Testis (tissue), 2 donors: ENCODE measurements at regions not wholly inside any gene's neighbourhood (a gene's known extent, or its start where the extent isn't known, plus 50 kb on each side); places are given as distances from the start of the nearest gene placed in this dataset.

Experiments used
- DNase-seq: peaks from one replicate; pipeline ENCODE4 v3.0.0-alpha.2; 2019
- H3K27ac ChIP-seq, 2 donors: fragments of 200-600 bp; sonication (generic); one replicate each; pipeline ENCODE4 v1.5.1; 2019
- H3K27me3 ChIP-seq: fragments of 200-600 bp; sonication (generic); one replicate; pipeline ENCODE4 v1.5.1; 2019
- H3K36me3 ChIP-seq: fragments of 200-600 bp; sonication (generic); one replicate; pipeline ENCODE4 v1.5.1; 2017; ENCODE audit warnings: low read depth; ENCODE audit errors: missing control alignments
- H3K4me1 ChIP-seq: fragments of 200-600 bp; sonication (generic); one replicate; pipeline ENCODE4 v1.5.1; 2019
- H3K4me3 ChIP-seq, 2 donors: fragments of 200-600 bp; sonication (generic); one replicate each; pipeline ENCODE4 v1.5.1; 2017 to 2019
- H3K9me3 ChIP-seq: fragments of 200-600 bp; sonication (generic); one replicate; pipeline ENCODE4 v1.5.1; 2017
- POLR2A ChIP-seq: fragments of 450-650 bp; IDR thresholded peaks from one replicate; pipeline ENCODE4 v1.6.1; 2017; ENCODE audit warnings: antibody characterized with exemption, mild to moderate bottlenecking, moderate library complexity
- WGBS, 2 donors: methylation state at CpG; one replicate each; pipeline ENCODE4 v1.1.5; 2018; 5-methylcytosine and 5-hydroxymethylcytosine counted together
- intact Hi-C: fragments of 100-400 bp; cut with DNase I; formaldehyde crosslinking; loops from one replicate; pipeline ENCODE4 v1.15.1; 2023; ENCODE audit warnings: low total_unique reads
- TF ChIP-seq, protein P1 (sequence below), 3 experiments: fragments of 450-650 bp in 2 of 3; fragments of 200-600 bp in 1 of 3; sonication (generic) in 1 of 3; IDR thresholded peaks; one replicate each; pipeline ENCODE4 v1.5.1; 2016 to 2019; ENCODE audit warnings: antibody characterized with exemption in 3 of 3, mild to moderate bottlenecking in 2 of 3, moderate library complexity in 1 of 3

DNA sequence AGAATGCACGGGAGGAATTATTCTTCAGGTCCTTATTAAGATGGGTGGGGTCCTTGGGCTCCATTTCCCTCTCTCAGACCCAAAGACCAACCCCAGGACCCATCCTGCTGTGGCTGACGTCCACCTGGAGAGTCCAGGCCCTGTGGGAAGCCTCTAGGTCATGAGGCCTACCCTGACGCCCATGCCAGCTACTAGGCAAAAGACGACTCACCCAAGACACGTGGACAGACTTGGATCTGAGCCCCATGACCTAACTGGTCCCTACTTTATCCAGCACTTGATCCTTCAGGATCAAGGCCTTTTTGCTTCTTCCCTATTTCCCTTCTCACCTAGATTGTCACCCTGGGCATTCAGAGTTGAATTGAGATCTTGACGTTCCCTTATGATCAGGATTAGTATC, 56.0 kb upstream of the CASZ1 start:
- TF ChIP-seq POLR2A, result no peak
- TF ChIP-seq, protein P1, sequence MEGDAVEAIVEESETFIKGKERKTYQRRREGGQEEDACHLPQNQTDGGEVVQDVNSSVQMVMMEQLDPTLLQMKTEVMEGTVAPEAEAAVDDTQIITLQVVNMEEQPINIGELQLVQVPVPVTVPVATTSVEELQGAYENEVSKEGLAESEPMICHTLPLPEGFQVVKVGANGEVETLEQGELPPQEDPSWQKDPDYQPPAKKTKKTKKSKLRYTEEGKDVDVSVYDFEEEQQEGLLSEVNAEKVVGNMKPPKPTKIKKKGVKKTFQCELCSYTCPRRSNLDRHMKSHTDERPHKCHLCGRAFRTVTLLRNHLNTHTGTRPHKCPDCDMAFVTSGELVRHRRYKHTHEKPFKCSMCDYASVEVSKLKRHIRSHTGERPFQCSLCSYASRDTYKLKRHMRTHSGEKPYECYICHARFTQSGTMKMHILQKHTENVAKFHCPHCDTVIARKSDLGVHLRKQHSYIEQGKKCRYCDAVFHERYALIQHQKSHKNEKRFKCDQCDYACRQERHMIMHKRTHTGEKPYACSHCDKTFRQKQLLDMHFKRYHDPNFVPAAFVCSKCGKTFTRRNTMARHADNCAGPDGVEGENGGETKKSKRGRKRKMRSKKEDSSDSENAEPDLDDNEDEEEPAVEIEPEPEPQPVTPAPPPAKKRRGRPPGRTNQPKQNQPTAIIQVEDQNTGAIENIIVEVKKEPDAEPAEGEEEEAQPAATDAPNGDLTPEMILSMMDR (IDR thresholded peaks at IDR 0.05), result no peak
- Histone ChIP-seq H3K27me3 (no peaks in the 10 kb centered on the region), H3K4me3 (no peak overlapping the region), H3K9me3 (no peaks in the 10 kb centered on the region), H3K27ac (no peak overlapping the region), H3K4me1 (no peaks in the 10 kb centered on the region), H3K36me3 (no peaks in the 10 kb centered on the region)
- intact Hi-C loops, result no loop called here
- no peak for DNase-seq
- 68 to 69% methylated on average over 5 to 6 of the region's 6 CpGs for WGBS, 2 donors

DNA sequence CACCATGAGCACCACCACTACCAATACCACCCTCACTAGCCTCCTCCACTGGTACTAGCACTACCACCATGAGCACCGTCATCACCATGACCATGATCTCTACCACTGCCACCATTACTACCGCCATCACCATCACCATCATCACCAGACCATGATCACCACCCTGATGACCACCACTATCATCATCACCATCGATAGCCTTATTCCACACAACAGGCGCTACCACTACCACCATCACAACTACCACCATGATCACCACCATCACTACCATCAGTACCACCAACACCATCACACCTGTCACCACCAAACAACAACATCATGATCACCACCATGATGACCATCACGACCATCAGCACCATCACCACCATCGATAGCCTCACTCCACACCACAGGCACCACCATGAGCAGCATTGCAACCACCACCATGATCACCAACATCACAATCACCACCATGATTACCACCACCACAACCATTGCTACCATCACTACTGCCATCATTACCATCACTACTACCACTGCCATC, 56.6 kb upstream of the CASZ1 start:
- no peak for TF ChIP-seq POLR2A
- TF ChIP-seq, protein P1 (IDR thresholded peaks at IDR 0.05), result no peak
- intact Hi-C loops, result no loop called here
- Histone ChIP-seq H3K36me3 (no peaks in the 10 kb centered on the region), H3K4me1 (no peaks in the 10 kb centered on the region), H3K4me3 (no peak overlapping the region), H3K9me3 (no peaks in the 10 kb centered on the region), H3K27ac (no peak overlapping the region), H3K27me3 (no peaks in the 10 kb centered on the region)
- no peak for DNase-seq
- WGBS, 2 donors, result 81 to 87% methylated on average over 6 of the region's 6 CpGs

DNA sequence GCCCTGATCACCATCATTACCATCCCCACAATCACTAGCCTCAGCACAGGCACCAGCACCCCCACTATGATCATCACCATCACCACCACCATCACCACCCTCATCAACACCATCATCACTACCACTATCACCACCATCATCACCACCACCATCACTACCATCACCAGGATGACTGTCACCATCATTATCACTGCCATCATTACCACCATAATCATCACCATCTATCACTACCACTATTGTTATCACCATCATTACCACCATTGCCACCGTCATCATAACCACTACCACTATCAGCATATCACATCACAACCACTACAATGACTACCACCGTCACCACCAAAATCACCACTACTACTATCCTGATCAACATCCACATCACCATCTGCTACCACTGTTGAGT, 57.3 kb upstream of the CASZ1 start:
- intact Hi-C loops, result no loop called here
- no peak overlapping the region for H3K27ac ChIP-seq
- WGBS, 2 donors, result 92 to 96% methylated on average over 2 of the region's 2 CpGs
- no peaks in the 10 kb centered on the region for H3K9me3 ChIP-seq
- H3K36me3 ChIP-seq, result no peaks in the 10 kb centered on the region
- H3K27me3 ChIP-seq, result no peaks in the 10 kb centered on the region
- no peaks in the 10 kb centered on the region for H3K4me1 ChIP-seq
- H3K4me3 ChIP-seq, result no peak overlapping the region
- no peak for DNase-seq
- TF ChIP-seq, protein P1 (IDR thresholded peaks at IDR 0.05), result no peak
- TF ChIP-seq POLR2A, result no peak

DNA sequence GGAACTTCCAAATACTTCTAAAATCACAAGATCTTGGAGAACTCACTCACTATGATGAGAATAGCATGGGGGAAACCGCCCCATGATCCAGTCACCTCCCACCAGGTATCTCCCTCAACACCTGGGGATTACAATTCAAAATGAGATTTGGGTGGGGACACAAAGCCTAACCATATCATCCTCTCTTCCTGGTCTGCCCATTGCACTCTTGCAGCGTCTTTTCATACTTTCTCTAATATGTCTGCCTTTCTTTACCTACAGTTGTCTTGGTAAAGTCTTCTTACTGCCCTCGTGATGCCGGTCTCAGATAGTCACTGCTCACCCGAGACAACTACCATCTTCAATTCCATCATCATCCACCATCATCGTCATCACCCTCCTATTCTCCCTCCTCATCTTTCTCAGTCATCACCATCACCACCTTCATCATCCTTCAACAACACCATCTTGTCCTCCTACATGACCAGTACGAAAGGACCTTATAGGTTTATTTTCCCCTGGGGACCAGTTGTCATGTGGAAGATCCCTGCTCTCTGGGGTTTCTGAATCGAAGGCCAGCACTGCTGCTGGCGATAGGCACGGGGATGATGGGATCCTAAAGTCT, 58.5 kb upstream of the CASZ1 start:
- H3K9me3 ChIP-seq, result no peaks in the 10 kb centered on the region
- intact Hi-C loops, result no loop called here

More for the DNA sequence above, 58.5 kb upstream of the CASZ1 start:
- Histone ChIP-seq H3K27me3 (no peaks in the 10 kb centered on the region), H3K4me1 (no peaks in the 10 kb centered on the region), H3K4me3 (no peak overlapping the region), H3K27ac (no peak overlapping the region), H3K36me3 (no peaks in the 10 kb centered on the region)
- no peak for DNase-seq
- TF ChIP-seq POLR2A, result no peak
- TF ChIP-seq, protein P1 (IDR thresholded peaks at IDR 0.05), result no peak
- 91 to 95% methylated on average over 10 of the region's 10 CpGs for WGBS, 2 donors
